A549 (cell line): ENCODE measurements at regions not wholly inside any gene's neighbourhood (a gene's known extent, or its start where the extent isn't known, plus 50 kb on each side); places are given as distances from the start of the nearest gene placed in this dataset.

Experiments used
- ATAC-seq, 2 experiments: fragments of 200-7000 bp in 1 of 2; fragments of >200 bp in 1 of 2; cut with Nextera tagmentation in 1 of 2; cut with Tn5 transposase in 1 of 2; 3 replicates each; pipeline versions ENCODE4 v1.8.0 to v1.9.1; 2018 to 2020; ENCODE audit warnings: mild to moderate bottlenecking in 1 of 2, moderate library complexity in 1 of 2
- CTCF ChIA-PET: fragments of 300-600 bp; sonication (Branson Sonifier 250); formaldehyde crosslinking; extraction: SDS; loops from one replicate; lab custom pipeline; 2021; ENCODE audit warnings: antibody characterized with exemption, inconsistent platforms; lab: Yijun Ruan, JAX
- POLR2A ChIA-PET: fragments of 350-600 bp; formaldehyde crosslinking; extraction: SDS; loops from one replicate; lab custom pipeline; 2021; ENCODE audit warnings: antibody characterized with exemption, inconsistent platforms; lab: Yijun Ruan, JAX
- DNase-seq, 2 experiments: peaks; one replicate each; pipeline versions ENCODE4 v3.0.0 to v3.0.0-alpha.2; 2011 to 2016; ENCODE audit warnings: low read depth in 1 of 2, low spot score in 1 of 2
- FAIRE-seq: peaks from 2 replicates; lab custom pipeline; 2011; peaks lifted over from hg19 to GRCh38; lab: Jason Lieb, UNC
- H3K27ac ChIP-seq, 2 experiments: fragments of >200 bp; sonication (Bioruptor Twin); formaldehyde crosslinking; 3 replicates each; pipeline ENCODE4 v1.5.1; 2016 to 2017
- H3K4me1 ChIP-seq: fragments of >200 bp; sonication (Bioruptor Twin); formaldehyde crosslinking; 3 replicates; pipeline ENCODE4 v1.6.1; 2016
- H3K4me2 ChIP-seq: fragments of >200 bp; sonication (Bioruptor Twin); formaldehyde crosslinking; 3 replicates; pipeline ENCODE4 v1.6.1; 2016
- H3K4me3 ChIP-seq: fragments of >200 bp; sonication (Bioruptor Twin); formaldehyde crosslinking; 3 replicates; pipeline ENCODE4 v1.5.1; 2016
- H3K9me3 ChIP-seq: fragments of >200 bp; sonication (Bioruptor Twin); formaldehyde crosslinking; 3 replicates; pipeline ENCODE4 v1.6.1; 2016
- CBX2 ChIP-seq: fragments of 200-600 bp; sonication (generic); IDR thresholded peaks from 2 replicates; pipeline ENCODE4 v1.6.1; 2016; ENCODE audit warnings: low read depth, mild to moderate bottlenecking, borderline replicate concordance
- CHD4 ChIP-seq: fragments of 200-600 bp; sonication (generic); IDR thresholded peaks from 2 replicates; pipeline ENCODE4 v1.6.1; 2016; ENCODE audit warnings: antibody characterized with exemption, mild to moderate bottlenecking, borderline replicate concordance
- EHF ChIP-seq: fragments of 250-450 bp; sonication (Bioruptor Pico); IDR thresholded peaks from 2 replicates; pipeline ENCODE4 v1.5.0; 2020; ENCODE audit warnings: mild to moderate bottlenecking
- EHMT2 ChIP-seq: fragments of 200-600 bp; sonication (generic); IDR thresholded peaks from 2 replicates; pipeline ENCODE4 v1.6.1; 2016; ENCODE audit warnings: antibody characterized with exemption, low read depth, mild to moderate bottlenecking, moderate library complexity
- EP300 ChIP-seq, 2 experiments: fragments of >200 bp; sonication (Bioruptor Twin); formaldehyde crosslinking; IDR thresholded peaks; 2 replicates in 1 of 2; 3 replicates in 1 of 2; pipeline ENCODE4 v1.6.1; 2016 to 2017
- FOSB ChIP-seq: fragments of 250-450 bp; sonication (Bioruptor Pico); IDR thresholded peaks from 2 replicates; pipeline ENCODE4 v1.5.0; 2020; ENCODE audit warnings: mild to moderate bottlenecking, moderate library complexity
- HDAC2 ChIP-seq: fragments of 200-600 bp; sonication (generic); IDR thresholded peaks from 2 replicates; pipeline ENCODE4 v1.6.1; 2016
- HOXA7 ChIP-seq: fragments of 250-450 bp; sonication (Bioruptor Pico); IDR thresholded peaks from 2 replicates; pipeline ENCODE4 v1.5.0; 2020; ENCODE audit warnings: mild to moderate bottlenecking, moderate library complexity
- HOXB13 ChIP-seq: fragments of 250-450 bp; sonication (Bioruptor Pico); IDR thresholded peaks from 2 replicates; pipeline ENCODE4 v1.5.0; 2020; ENCODE audit warnings: low read depth, mild to moderate bottlenecking, moderate library complexity
- KDM1A ChIP-seq: fragments of 200-600 bp; sonication (generic); IDR thresholded peaks from 2 replicates; pipeline ENCODE4 v1.6.1; 2016; ENCODE audit warnings: low read depth, mild to moderate bottlenecking
- MAFK ChIP-seq: fragments of 450-650 bp; IDR thresholded peaks from 2 replicates; pipeline ENCODE4 v1.6.1; 2014; ENCODE audit not compliant: partially characterized antibody
- POLR2A ChIP-seq: IDR thresholded peaks from 2 replicates; pipeline ENCODE4 v1.6.1; 2012; ENCODE audit warnings: mild to moderate bottlenecking, low read length
- POLR2AphosphoS2 ChIP-seq: conservative IDR thresholded peaks from 2 replicates; pipeline ENCODE4 v1.6.1; 2012; ENCODE audit warnings: low read length, improper control_type of control experiment, inconsistent platforms
- RAD21 ChIP-seq, 2 experiments: fragments of >200 bp in 1 of 2; sonication (Bioruptor Twin) in 1 of 2; formaldehyde crosslinking in 1 of 2; IDR thresholded peaks in 1 of 2; conservative IDR thresholded peaks in 1 of 2; 2 replicates in 1 of 2; 3 replicates in 1 of 2; pipeline ENCODE4 v1.6.1; 2012 to 2018; ENCODE audit warnings: inconsistent platforms in 1 of 2
- RCOR1 ChIP-seq: fragments of 150-350 bp; IDR thresholded peaks from 2 replicates; pipeline ENCODE4 v1.6.1; 2014; ENCODE audit warnings: antibody characterized with exemption, low read length, low read depth
- RNF2 ChIP-seq: fragments of 200-600 bp; sonication (generic); IDR thresholded peaks from 2 replicates; pipeline ENCODE4 v1.6.1; 2016; ENCODE audit warnings: low read depth, mild to moderate bottlenecking, antibody characterized with exemption, moderate library complexity, borderline replicate concordance
- TP53 ChIP-seq: fragments of 250-450 bp; sonication (Bioruptor Pico); IDR thresholded peaks from 2 replicates; pipeline ENCODE4 v1.5.0; 2021; ENCODE audit warnings: mild to moderate bottlenecking, moderate library complexity
- ZC3H11A ChIP-seq: fragments of 450-650 bp; IDR thresholded peaks from 2 replicates; pipeline ENCODE4 v1.6.1; 2014; ENCODE audit warnings: antibody characterized with exemption, mild to moderate bottlenecking
- ZFP36 ChIP-seq: fragments of 450-650 bp; IDR thresholded peaks from 2 replicates; pipeline ENCODE4 v1.6.1; 2014; ENCODE audit warnings: borderline replicate concordance; ENCODE audit not compliant: partially characterized antibody
- WGBS: methylation state at CpG from one replicate; pipeline ENCODE4 v1.1.6; 2017; ENCODE audit errors: missing lambda C conversion rate; 5-methylcytosine and 5-hydroxymethylcytosine counted together
- TF ChIP-seq, protein P1 (sequence below): fragments of 200-600 bp; sonication (generic); IDR thresholded peaks from 2 replicates; pipeline ENCODE4 v1.6.1; 2016; ENCODE audit warnings: antibody characterized with exemption, mild to moderate bottlenecking, moderate library complexity
- TF ChIP-seq, protein P2 (sequence below): IDR thresholded peaks from 2 replicates; pipeline ENCODE4 v1.6.1; 2012; ENCODE audit warnings: low read depth, borderline replicate concordance
- TF ChIP-seq, protein P3 (sequence below): fragments of >200 bp; sonication (Bioruptor Twin); formaldehyde crosslinking; IDR thresholded peaks from 3 replicates; pipeline ENCODE4 v1.6.1; 2016
- TF ChIP-seq, protein P4 (sequence below): IDR thresholded peaks from 2 replicates; pipeline ENCODE4 v1.6.1; 2012
- TF ChIP-seq, protein P5 (sequence below): fragments of 250-450 bp; sonication (Bioruptor Pico); IDR thresholded peaks from 2 replicates; pipeline ENCODE4 v1.5.0; 2020; ENCODE audit warnings: low read depth, mild to moderate bottlenecking, moderate library complexity

DNA sequence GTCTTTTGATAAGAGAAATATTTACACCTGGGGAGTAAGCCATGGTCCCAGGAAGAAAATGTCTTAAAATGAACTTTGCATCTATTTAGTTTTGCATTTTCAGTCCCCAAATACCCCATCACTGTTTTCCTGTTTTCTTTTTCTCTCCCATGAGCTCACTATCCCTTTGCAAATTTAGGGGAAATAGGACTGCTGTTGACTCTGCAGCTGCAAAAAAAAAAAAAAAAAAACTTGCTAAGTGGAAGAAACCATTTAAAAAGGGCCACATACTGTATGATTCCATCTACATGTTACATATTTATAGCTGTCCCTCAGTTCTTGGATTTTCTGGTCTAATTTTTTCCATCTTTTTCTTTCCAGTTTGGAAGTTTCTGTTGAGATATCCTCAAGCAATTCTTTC is 98.2 kb upstream of the SERP2 start (continued):
- TF ChIP-seq, protein P1, sequence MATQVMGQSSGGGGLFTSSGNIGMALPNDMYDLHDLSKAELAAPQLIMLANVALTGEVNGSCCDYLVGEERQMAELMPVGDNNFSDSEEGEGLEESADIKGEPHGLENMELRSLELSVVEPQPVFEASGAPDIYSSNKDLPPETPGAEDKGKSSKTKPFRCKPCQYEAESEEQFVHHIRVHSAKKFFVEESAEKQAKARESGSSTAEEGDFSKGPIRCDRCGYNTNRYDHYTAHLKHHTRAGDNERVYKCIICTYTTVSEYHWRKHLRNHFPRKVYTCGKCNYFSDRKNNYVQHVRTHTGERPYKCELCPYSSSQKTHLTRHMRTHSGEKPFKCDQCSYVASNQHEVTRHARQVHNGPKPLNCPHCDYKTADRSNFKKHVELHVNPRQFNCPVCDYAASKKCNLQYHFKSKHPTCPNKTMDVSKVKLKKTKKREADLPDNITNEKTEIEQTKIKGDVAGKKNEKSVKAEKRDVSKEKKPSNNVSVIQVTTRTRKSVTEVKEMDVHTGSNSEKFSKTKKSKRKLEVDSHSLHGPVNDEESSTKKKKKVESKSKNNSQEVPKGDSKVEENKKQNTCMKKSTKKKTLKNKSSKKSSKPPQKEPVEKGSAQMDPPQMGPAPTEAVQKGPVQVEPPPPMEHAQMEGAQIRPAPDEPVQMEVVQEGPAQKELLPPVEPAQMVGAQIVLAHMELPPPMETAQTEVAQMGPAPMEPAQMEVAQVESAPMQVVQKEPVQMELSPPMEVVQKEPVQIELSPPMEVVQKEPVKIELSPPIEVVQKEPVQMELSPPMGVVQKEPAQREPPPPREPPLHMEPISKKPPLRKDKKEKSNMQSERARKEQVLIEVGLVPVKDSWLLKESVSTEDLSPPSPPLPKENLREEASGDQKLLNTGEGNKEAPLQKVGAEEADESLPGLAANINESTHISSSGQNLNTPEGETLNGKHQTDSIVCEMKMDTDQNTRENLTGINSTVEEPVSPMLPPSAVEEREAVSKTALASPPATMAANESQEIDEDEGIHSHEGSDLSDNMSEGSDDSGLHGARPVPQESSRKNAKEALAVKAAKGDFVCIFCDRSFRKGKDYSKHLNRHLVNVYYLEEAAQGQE: no peak
- TF ChIP-seq EHMT2 (no peak), CBX2 (no peak), TP53 (no peak), EHF (CRISPR knock-in tag) (no peak), FOSB (CRISPR knock-in tag) (no peak), ZFP36 (no peak), MAFK (no peak)
- TF ChIP-seq, protein P2, sequence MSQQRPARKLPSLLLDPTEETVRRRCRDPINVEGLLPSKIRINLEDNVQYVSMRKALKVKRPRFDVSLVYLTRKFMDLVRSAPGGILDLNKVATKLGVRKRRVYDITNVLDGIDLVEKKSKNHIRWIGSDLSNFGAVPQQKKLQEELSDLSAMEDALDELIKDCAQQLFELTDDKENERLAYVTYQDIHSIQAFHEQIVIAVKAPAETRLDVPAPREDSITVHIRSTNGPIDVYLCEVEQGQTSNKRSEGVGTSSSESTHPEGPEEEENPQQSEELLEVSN: no peak

DNA sequence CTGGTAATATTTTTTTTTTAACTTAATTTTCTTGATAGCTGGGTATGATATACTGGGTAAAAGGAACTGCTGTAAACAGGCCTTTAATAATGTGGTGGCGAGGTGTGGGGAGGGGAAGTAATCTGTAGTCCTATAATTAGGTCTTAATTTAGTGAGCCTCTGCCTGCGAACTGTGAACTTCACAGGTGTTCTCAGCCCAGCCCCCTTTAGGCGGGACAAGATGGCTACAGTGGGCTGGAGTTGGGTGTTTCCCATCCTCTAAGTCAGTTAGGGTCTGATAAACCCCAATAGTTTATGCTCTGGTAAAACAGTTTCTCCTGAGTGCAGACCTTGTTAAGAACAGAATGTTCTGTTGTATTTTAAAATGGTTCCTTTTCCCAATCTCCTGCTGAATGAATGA is 97.6 kb upstream of the SERP2 start:
- ATAC-seq (no peak), FAIRE-seq (no peak)
- TF ChIP-seq ZC3H11A (no peak), HOXA7 (no peak), EP300 (IDR thresholded peaks at IDR 0.05) (no peak), POLR2AphosphoS2 (no peak), HOXB13 (CRISPR knock-in tag) (no peak), KDM1A (no peak), HDAC2 (no peak), POLR2A (no peak), RAD21 (conservative IDR thresholded peaks at IDR 0.05 in 1 of 2, IDR thresholded peaks at IDR 0.05 in 1 of 2) (no peak), RCOR1 (no peak), CHD4 (no peak), EHMT2 (no peak), RNF2 (no peak)
- TF ChIP-seq, protein P3, sequence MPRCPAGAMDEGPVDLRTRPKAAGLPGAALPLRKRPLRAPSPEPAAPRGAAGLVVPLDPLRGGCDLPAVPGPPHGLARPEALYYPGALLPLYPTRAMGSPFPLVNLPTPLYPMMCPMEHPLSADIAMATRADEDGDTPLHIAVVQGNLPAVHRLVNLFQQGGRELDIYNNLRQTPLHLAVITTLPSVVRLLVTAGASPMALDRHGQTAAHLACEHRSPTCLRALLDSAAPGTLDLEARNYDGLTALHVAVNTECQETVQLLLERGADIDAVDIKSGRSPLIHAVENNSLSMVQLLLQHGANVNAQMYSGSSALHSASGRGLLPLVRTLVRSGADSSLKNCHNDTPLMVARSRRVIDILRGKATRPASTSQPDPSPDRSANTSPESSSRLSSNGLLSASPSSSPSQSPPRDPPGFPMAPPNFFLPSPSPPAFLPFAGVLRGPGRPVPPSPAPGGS: no peak
- TF ChIP-seq, protein P2: no peak
- TF ChIP-seq, protein P4, sequence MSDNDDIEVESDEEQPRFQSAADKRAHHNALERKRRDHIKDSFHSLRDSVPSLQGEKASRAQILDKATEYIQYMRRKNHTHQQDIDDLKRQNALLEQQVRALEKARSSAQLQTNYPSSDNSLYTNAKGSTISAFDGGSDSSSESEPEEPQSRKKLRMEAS: no peak
- TF ChIP-seq, protein P5, sequence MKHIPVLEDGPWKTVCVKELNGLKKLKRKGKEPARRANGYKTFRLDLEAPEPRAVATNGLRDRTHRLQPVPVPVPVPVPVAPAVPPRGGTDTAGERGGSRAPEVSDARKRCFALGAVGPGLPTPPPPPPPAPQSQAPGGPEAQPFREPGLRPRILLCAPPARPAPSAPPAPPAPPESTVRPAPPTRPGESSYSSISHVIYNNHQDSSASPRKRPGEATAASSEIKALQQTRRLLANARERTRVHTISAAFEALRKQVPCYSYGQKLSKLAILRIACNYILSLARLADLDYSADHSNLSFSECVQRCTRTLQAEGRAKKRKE (CRISPR knock-in tag): no peak
- TF ChIP-seq, all 56 proteins: peak for 0
- H3K4me1 ChIP-seq: peaks cover 28% of the 10 kb centered on the region
- ChIA-PET CTCF (no interaction called here), POLR2A (no interaction called here)
- no peak overlapping the region for H3K4me2 ChIP-seq
- DNase-seq: no peak
- H3K27ac ChIP-seq: peak overlapping the region in 1 of 2 experiments; percentile 7; a peak in 1 of 6 replicates
- 65% methylated on average over 3 of the region's 3 CpGs for WGBS
- H3K9me3 ChIP-seq: no peaks in the 10 kb centered on the region
- no peak overlapping the region for H3K4me3 ChIP-seq
